Adrenal gland (tissue), 9 donors: ENCODE measurements at regions not wholly inside any gene's neighbourhood (a gene's known extent, or its start where the extent isn't known, plus 50 kb on each side); places are given as distances from the start of the nearest gene placed in this dataset.

Experiments
- DNase-seq, 7 donors: peaks; one replicate each; pipeline ENCODE4 v3.0.0-alpha.2; 2019 to 2020
- H3K27ac ChIP-seq, 5 donors: fragments of 200-600 bp; sonication (generic) in 4 of 5; 1 replicate in 3 of 5; 2 replicates in 2 of 5; pipeline versions ENCODE4 v1.5.1 to v1.8.0; 2016 to 2020; ENCODE audit warnings: mild to moderate bottlenecking in 1 of 5
- H3K27me3 ChIP-seq: fragments of 200-600 bp; 2 replicates; pipeline ENCODE4 v1.8.0; 2021
- H3K36me3 ChIP-seq, 2 donors: fragments of 200-600 bp; replicated peaks in 1 of 2; 1 replicate in 1 of 2; 2 replicates in 1 of 2; pipeline versions ENCODE4 v1.5.1 to v1.8.0; 2018 to 2022
- H3K4me1 ChIP-seq, 2 donors: fragments of 200-600 bp; replicated peaks in 1 of 2; 1 replicate in 1 of 2; 2 replicates in 1 of 2; pipeline versions ENCODE4 v1.5.1 to v1.8.0; 2018 to 2021
- H3K4me3 ChIP-seq, 4 donors: fragments of 200-600 bp; sonication (generic) in 3 of 4; one replicate each; pipeline ENCODE4 v1.5.1; 2016 to 2018
- H3K9me3 ChIP-seq, 3 donors: fragments of 200-600 bp; sonication (generic) in 1 of 3; replicated peaks in 1 of 3; 1 replicate in 2 of 3; 2 replicates in 1 of 3; pipeline versions ENCODE4 v1.5.1 to v1.8.0; 2016 to 2021
- CTCF ChIP-seq, 6 experiments: fragments of 450-650 bp in 4 of 6; fragments of 200-600 bp in 2 of 6; sonication (generic) in 1 of 6; IDR thresholded peaks; 1 replicate in 5 of 6; 2 replicates in 1 of 6; pipeline versions ENCODE4 v1.5.1 to v1.8.0; 2016 to 2021; ENCODE audit warnings: antibody characterized with exemption in 6 of 6, mild to moderate bottlenecking in 2 of 6, moderate library complexity in 1 of 6
- POLR2A ChIP-seq, 2 donors: fragments of 450-650 bp; IDR thresholded peaks; one replicate each; pipeline ENCODE4 v1.6.1; 2017; ENCODE audit warnings: antibody characterized with exemption in 2 of 2, mild to moderate bottlenecking in 2 of 2, moderate library complexity in 1 of 2
- WGBS, 4 donors: extraction: QIAGEN DNeasy Blood & Tissue Kit in 2 of 4; methylation state at CpG; one replicate each; pipeline versions ENCODE4 v1.1.5 to v1.1.7; 2013 to 2017; 5-methylcytosine and 5-hydroxymethylcytosine counted together
- intact Hi-C, 2 donors: fragments of 100-400 bp; cut with DNase I; formaldehyde crosslinking; loops; one replicate each; pipeline versions ENCODE4 v1.14.1 to v1.15.0; 2022 to 2023
- donor health status: healthy with polysubstance abuse.
- donor health status: Bipolar disorder and iron deficiency.
- donor health status: DM: yes; HTN: yes; CAD: no.
- donor health status: DM: no; HTN: no; CAD: no.
- donor health status: DM: no; HTN: no; CAD: no.

- no peak overlapping the region for H3K4me3 ChIP-seq
- H3K27me3 ChIP-seq: no peaks in the 10 kb centered on the region
- H3K36me3 ChIP-seq: no peaks in the 10 kb centered on the region
- 60 to 77% (median 72%) methylated on average over 2 of the region's 2 CpGs for WGBS, 4 donors
- H3K9me3 ChIP-seq: no peaks in the 10 kb centered on the region
- intact Hi-C loops: no loop called here
- DNase-seq: no peak
- no peaks in the 10 kb centered on the region for H3K4me1 ChIP-seq
- H3K27ac ChIP-seq: no peak overlapping the region
- TF ChIP-seq CTCF (IDR thresholded peaks at IDR 0.05) (no peak), POLR2A (IDR thresholded peaks at IDR 0.05) (no peak)
These were observed 274.5 kb downstream of the PRR16 start for GRCh38 chr5:120738568-120738967.

GRCh38 chr5:120740989-120741388 lies 276.9 kb downstream of the PRR16 start:
- Histone ChIP-seq H3K27me3 (no peaks in the 10 kb centered on the region), H3K4me3 (no peak overlapping the region), H3K27ac (no peak overlapping the region), H3K4me1 (no peaks in the 10 kb centered on the region), H3K36me3 (no peaks in the 10 kb centered on the region), H3K9me3 (no peaks in the 10 kb centered on the region)
- intact Hi-C loops: no loop called here
- DNase-seq: no peak
- TF ChIP-seq CTCF (IDR thresholded peaks at IDR 0.05) (no peak), POLR2A (IDR thresholded peaks at IDR 0.05) (no peak)

GRCh38 chr5:120748474-120748873 lies 284.4 kb downstream of the PRR16 start:
- intact Hi-C loops: no loop called here
- no peaks in the 10 kb centered on the region for H3K27me3 ChIP-seq
- no peaks in the 10 kb centered on the region for H3K36me3 ChIP-seq
- no peaks in the 10 kb centered on the region for H3K9me3 ChIP-seq
- no peaks in the 10 kb centered on the region for H3K4me1 ChIP-seq
- no peak for DNase-seq
- no peak overlapping the region for H3K27ac ChIP-seq
- TF ChIP-seq POLR2A (IDR thresholded peaks at IDR 0.05): no peak
- no peak for TF ChIP-seq CTCF (IDR thresholded peaks at IDR 0.05)
- 74 to 84% (median 78%) methylated on average over 2 of the region's 2 CpGs for WGBS, 4 donors
- H3K4me3 ChIP-seq: no peak overlapping the region

DNA sequence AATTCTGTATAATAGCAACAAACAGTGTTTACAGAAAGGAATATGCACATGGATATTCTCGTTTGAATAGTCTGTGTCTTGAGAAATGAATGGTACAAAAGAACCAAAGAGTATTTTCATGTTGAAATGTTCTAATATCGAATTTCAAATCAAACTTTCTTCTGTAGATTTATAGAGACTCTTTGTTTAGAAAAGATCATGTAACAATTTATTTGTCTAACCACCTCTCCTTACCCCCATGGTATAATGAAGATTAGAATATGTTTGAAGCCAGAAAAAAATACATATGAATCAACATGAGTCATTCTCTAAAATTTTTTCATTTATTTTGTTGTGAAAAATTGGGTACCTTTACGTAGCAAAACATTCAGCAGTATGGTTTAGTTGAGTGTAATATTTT lies 285.6 kb downstream of the PRR16 start:
- H3K27ac ChIP-seq: no peak overlapping the region
- H3K27me3 ChIP-seq: no peaks in the 10 kb centered on the region
- no peak for TF ChIP-seq POLR2A (IDR thresholded peaks at IDR 0.05)
- no peak for TF ChIP-seq CTCF (IDR thresholded peaks at IDR 0.05)
- no peaks in the 10 kb centered on the region for H3K9me3 ChIP-seq
- intact Hi-C loops: no loop called here
- DNase-seq: no peak
- no peak overlapping the region for H3K4me3 ChIP-seq
- no peaks in the 10 kb centered on the region for H3K36me3 ChIP-seq
- 62 to 73% (median 72%) methylated on average over 3 of the region's 3 CpGs for WGBS, 4 donors
- H3K4me1 ChIP-seq: no peaks in the 10 kb centered on the region
